ENCODE measurements at regions not wholly inside any gene's neighbourhood (a gene's known extent, or its start where the extent isn't known, plus 50 kb on each side); places are given as distances from the start of the nearest gene placed in this dataset.

DNA sequence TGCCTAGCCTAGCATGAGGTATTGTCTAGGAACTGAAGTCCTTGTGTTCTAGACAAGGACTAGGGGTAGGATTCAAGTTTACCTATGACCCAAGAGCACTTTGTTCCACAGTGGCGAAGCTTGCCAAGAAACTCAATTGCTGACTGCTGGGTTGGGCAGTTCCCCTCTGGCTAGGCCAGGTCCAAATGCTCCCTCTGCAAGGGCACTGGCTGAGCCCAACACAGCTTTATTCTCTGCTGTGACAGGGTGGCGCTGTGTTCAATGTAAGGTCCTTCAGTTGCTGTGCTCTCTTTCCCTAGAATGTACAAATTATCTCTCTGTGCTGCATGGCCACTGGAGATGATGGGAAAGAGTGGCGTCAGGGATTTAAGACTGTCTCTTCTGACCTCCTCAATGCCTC is 950.8 kb downstream of the HACE1 start:
- TF ChIP-seq, protein P1, sequence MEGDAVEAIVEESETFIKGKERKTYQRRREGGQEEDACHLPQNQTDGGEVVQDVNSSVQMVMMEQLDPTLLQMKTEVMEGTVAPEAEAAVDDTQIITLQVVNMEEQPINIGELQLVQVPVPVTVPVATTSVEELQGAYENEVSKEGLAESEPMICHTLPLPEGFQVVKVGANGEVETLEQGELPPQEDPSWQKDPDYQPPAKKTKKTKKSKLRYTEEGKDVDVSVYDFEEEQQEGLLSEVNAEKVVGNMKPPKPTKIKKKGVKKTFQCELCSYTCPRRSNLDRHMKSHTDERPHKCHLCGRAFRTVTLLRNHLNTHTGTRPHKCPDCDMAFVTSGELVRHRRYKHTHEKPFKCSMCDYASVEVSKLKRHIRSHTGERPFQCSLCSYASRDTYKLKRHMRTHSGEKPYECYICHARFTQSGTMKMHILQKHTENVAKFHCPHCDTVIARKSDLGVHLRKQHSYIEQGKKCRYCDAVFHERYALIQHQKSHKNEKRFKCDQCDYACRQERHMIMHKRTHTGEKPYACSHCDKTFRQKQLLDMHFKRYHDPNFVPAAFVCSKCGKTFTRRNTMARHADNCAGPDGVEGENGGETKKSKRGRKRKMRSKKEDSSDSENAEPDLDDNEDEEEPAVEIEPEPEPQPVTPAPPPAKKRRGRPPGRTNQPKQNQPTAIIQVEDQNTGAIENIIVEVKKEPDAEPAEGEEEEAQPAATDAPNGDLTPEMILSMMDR (IDR thresholded peaks at IDR 0.05; ENCODE audit: low read depth, low read length) = no peak
- TF ChIP-seq EZH2phosphoT487 (IDR thresholded peaks at IDR 0.05; ENCODE audit: low read depth) = no peak
